ENCODE measurements at regions not wholly inside any gene's neighbourhood (a gene's known extent, or its start where the extent isn't known, plus 50 kb on each side); places are given as distances from the start of the nearest gene placed in this dataset.
A peak's percentile ranks its signal among the peaks of the same experiment; 100 is the strongest.

DNA sequence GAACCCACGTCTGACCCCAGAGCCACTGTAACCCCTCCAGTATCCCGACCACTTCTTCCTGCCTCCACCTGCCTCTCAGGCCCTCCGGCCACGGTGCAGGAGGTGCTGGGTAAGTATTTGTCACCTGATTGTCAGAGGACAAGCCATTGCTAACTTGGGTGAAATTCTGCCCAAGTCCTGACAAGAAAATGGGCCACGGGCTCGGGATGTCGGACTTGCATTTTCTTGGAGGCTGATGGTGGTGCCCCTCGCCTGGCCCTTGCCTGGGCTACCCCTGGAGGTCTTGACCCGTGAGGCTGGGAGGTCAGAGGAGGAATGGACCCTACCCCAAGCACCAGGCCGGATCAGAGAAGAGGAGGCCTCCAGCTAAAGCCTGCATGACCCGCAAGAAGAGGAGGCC lies 149.7 kb upstream of the COL5A1 start:
- Mint-ChIP-seq H3K9me3 (no peaks in the 10 kb centered on the region), H3K4me1 (ENCODE audit: unreplicated experiment) (peaks cover 28% of the 10 kb centered on the region), H3K36me3 (no peaks in the 10 kb centered on the region), H3K4me3 (no peak overlapping the region), H3K27ac (no peak overlapping the region), H3K27me3 (peaks cover 15% of the 10 kb centered on the region)
- no peak for DNase-seq (ENCODE audit: extremely low spot score, unreplicated experiment)
- TF ChIP-seq, protein P1, sequence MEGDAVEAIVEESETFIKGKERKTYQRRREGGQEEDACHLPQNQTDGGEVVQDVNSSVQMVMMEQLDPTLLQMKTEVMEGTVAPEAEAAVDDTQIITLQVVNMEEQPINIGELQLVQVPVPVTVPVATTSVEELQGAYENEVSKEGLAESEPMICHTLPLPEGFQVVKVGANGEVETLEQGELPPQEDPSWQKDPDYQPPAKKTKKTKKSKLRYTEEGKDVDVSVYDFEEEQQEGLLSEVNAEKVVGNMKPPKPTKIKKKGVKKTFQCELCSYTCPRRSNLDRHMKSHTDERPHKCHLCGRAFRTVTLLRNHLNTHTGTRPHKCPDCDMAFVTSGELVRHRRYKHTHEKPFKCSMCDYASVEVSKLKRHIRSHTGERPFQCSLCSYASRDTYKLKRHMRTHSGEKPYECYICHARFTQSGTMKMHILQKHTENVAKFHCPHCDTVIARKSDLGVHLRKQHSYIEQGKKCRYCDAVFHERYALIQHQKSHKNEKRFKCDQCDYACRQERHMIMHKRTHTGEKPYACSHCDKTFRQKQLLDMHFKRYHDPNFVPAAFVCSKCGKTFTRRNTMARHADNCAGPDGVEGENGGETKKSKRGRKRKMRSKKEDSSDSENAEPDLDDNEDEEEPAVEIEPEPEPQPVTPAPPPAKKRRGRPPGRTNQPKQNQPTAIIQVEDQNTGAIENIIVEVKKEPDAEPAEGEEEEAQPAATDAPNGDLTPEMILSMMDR (conservative IDR thresholded peaks at IDR 0.05), result no peak

GRCh38 chr9:134492281-134492691 lies 149.3 kb upstream of the COL5A1 start:
- Mint-ChIP-seq H3K36me3 (no peaks in the 10 kb centered on the region), H3K27ac (peak overlapping the region; percentile 70), H3K4me1 (ENCODE audit: unreplicated experiment) (peaks cover 28% of the 10 kb centered on the region), H3K4me3 (peak overlapping the region; percentile 22), H3K9me3 (no peaks in the 10 kb centered on the region), H3K27me3 (peaks cover 15% of the 10 kb centered on the region)
- no peak for DNase-seq (ENCODE audit: extremely low spot score, unreplicated experiment)
- TF ChIP-seq, protein P1 (conservative IDR thresholded peaks at IDR 0.05), result no peak

DNA sequence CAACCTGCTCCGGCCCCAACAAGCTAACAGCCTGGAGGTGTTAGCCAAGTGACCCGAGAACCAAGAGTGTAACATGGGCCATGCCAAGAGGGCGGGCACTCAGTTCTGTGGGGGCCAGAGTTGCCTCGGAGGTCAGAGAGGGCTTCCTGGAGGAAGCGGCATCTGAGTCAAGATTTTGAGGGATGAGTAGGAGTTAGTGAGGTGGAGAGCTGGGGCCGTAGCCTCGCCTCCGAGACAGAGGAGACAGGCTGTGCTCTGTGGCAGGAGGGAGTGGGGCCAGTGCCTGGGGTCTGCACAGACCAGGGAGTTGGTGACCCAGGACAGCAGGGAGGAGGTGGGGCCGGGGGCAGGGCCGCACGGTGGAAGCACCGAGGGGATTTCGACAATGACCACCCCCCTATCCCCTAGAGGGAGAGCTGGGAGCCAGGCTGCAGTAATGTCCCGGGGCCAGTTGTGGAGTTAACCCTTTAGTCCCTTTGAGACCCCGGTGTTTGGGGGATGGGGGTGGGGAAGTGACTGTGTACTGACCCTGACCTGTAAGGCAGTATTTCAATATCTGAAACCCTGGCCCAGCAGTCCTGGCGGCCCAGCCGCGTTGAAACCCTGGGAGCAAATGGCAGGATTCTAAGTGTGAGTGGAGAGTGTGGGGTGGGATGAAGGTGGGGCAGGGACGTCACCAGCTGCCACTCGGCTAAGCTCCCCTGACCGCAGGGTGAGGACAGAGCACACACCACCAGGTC lies 148.7 kb upstream of the COL5A1 start:
- Mint-ChIP-seq H3K27ac (peak overlapping the region; percentile 70), H3K36me3 (no peaks in the 10 kb centered on the region), H3K9me3 (no peaks in the 10 kb centered on the region), H3K4me1 (ENCODE audit: unreplicated experiment) (peaks cover 28% of the 10 kb centered on the region), H3K4me3 (no peak overlapping the region), H3K27me3 (peaks cover 15% of the 10 kb centered on the region)
- TF ChIP-seq, protein P1 (conservative IDR thresholded peaks at IDR 0.05), result no peak
- DNase-seq (ENCODE audit: extremely low spot score, unreplicated experiment), result no peak

- no peak overlapping the region for H3K27ac Mint-ChIP-seq
Measured at GRCh38 chr9:134493461-134494272, 147.9 kb upstream of the COL5A1 start.

GRCh38 chr9:134494273-134494815 lies 147.3 kb upstream of the COL5A1 start:
- H3K27me3 Mint-ChIP-seq, result peaks cover 11% of the 10 kb centered on the region
- H3K4me1 Mint-ChIP-seq (ENCODE audit: unreplicated experiment), result peaks cover 19% of the 10 kb centered on the region
- H3K4me3 Mint-ChIP-seq, result no peak overlapping the region
- H3K27ac Mint-ChIP-seq, result no peak overlapping the region
- no peaks in the 10 kb centered on the region for H3K9me3 Mint-ChIP-seq
- H3K36me3 Mint-ChIP-seq, result no peaks in the 10 kb centered on the region
- TF ChIP-seq, protein P1 (conservative IDR thresholded peaks at IDR 0.05), result no peak
- no peak for DNase-seq (ENCODE audit: extremely low spot score, unreplicated experiment)

More at GRCh38 chr9:134493461-134494272, 147.9 kb upstream of the COL5A1 start:
- Mint-ChIP-seq H3K4me3 (no peak overlapping the region), H3K27me3 (peaks cover 15% of the 10 kb centered on the region), H3K9me3 (no peaks in the 10 kb centered on the region), H3K4me1 (ENCODE audit: unreplicated experiment) (peaks cover 26% of the 10 kb centered on the region), H3K36me3 (no peaks in the 10 kb centered on the region)
- no peak for DNase-seq (ENCODE audit: extremely low spot score, unreplicated experiment)
- TF ChIP-seq, protein P1 (conservative IDR thresholded peaks at IDR 0.05), result no peak
